Fibroblast of lung (primary cell): ENCODE measurements at regions not wholly inside any gene's neighbourhood (a gene's known extent, or its start where the extent isn't known, plus 50 kb on each side); places are given as distances from the start of the nearest gene placed in this dataset.

ENCODE experiments used
- DNase-seq, 2 donors: peaks; one replicate each; pipeline versions ENCODE4 v3.0.0 to v3.0.0-alpha.2; 2010; ENCODE audit warnings: low read depth in 2 of 2
- H2AFZ ChIP-seq: 2 replicates; pipeline ENCODE4 v1.5.1; 2012; ENCODE audit warnings: low read length, control low read depth, inconsistent platforms
- H3K27ac ChIP-seq: 2 replicates; pipeline ENCODE4 v1.5.1; 2011; ENCODE audit warnings: low read length, control low read depth; ENCODE audit not compliant: insufficient read depth
- H3K27me3 ChIP-seq: 2 replicates; pipeline ENCODE4 v1.5.1; 2011; ENCODE audit warnings: mild to moderate bottlenecking, low read length; ENCODE audit not compliant: control insufficient read depth, insufficient read depth
- H3K36me3 ChIP-seq: 2 replicates; pipeline ENCODE4 v1.5.1; 2011; ENCODE audit warnings: low read length; ENCODE audit not compliant: control insufficient read depth, insufficient read depth
- H3K4me1 ChIP-seq: 2 replicates; pipeline ENCODE4 v1.5.1; 2011; ENCODE audit warnings: low read length; ENCODE audit not compliant: control insufficient read depth, insufficient read depth; ENCODE audit errors: extremely low read depth
- H3K4me2 ChIP-seq: 2 replicates; pipeline ENCODE4 v1.5.1; 2011; ENCODE audit warnings: low read length, control low read depth; ENCODE audit not compliant: insufficient read depth; ENCODE audit errors: extremely low read depth
- H3K4me3 ChIP-seq, 4 experiments: fragments of 200-600 bp in 1 of 4; sonication (generic) in 1 of 4; replicated peaks in 1 of 4; 2 replicates each; pipeline ENCODE4 v1.5.1; 2011 to 2016; ENCODE audit warnings: low read length in 4 of 4, low read depth in 3 of 4, mild to moderate bottlenecking in 3 of 4, control low read depth in 2 of 4, inconsistent platforms in 1 of 4, mixed read lengths in 1 of 4; ENCODE audit not compliant: insufficient read depth in 1 of 4; ENCODE audit errors: control extremely low read depth in 1 of 4
- H3K79me2 ChIP-seq: 2 replicates; pipeline ENCODE4 v1.5.1; 2012; ENCODE audit warnings: mild to moderate bottlenecking, low read length, inconsistent platforms; ENCODE audit not compliant: control insufficient read depth, insufficient read depth
- H3K9ac ChIP-seq: 2 replicates; pipeline ENCODE4 v1.5.1; 2011; ENCODE audit warnings: mild to moderate bottlenecking, low read length, control low read depth; ENCODE audit not compliant: insufficient read depth
- H3K9me3 ChIP-seq: 2 replicates; pipeline ENCODE4 v1.5.1; 2012; ENCODE audit warnings: low read depth, low read length; ENCODE audit not compliant: control insufficient read depth, insufficient read depth
- H4K20me1 ChIP-seq: 2 replicates; pipeline ENCODE4 v1.5.1; 2011; ENCODE audit warnings: low read length; ENCODE audit not compliant: control insufficient read depth, insufficient read depth; ENCODE audit errors: extremely low read depth
- EZH2 ChIP-seq: IDR thresholded peaks from 2 replicates; pipeline ENCODE4 v1.5.1; 2012; ENCODE audit warnings: low read length, control low read depth, mild to moderate bottlenecking; ENCODE audit errors: missing control alignments
- TF ChIP-seq, protein P1 (sequence below), 2 donors: IDR thresholded peaks in 1 of 2; conservative IDR thresholded peaks in 1 of 2; 1 replicate in 1 of 2; 2 replicates in 1 of 2; pipeline ENCODE4 v1.5.1; 2011 to 2012; ENCODE audit warnings: low read length in 2 of 2, control low read depth in 1 of 2, inconsistent platforms in 1 of 2, low read depth in 1 of 2, mild to moderate bottlenecking in 1 of 2

DNA sequence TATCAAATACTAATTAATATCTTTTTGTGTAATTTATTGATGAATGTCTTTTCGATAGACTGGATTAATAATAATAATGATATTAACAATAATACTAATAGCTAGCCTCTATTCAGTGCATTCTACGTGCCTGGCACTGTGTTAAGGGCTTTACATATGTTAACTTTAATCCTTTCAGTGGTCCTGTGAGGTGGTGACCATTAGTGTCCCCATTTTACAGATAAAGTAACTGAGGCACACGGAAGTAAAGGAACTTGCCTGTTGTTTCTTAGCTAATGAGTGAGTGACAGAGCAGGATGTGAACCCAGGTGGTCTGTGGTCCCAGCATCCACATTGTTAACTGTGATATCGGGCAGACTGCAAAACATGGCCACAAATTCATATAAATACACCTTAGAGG, 335.7 kb upstream of the PROX1 start:
- TF ChIP-seq EZH2 = no peak
- TF ChIP-seq, protein P1, sequence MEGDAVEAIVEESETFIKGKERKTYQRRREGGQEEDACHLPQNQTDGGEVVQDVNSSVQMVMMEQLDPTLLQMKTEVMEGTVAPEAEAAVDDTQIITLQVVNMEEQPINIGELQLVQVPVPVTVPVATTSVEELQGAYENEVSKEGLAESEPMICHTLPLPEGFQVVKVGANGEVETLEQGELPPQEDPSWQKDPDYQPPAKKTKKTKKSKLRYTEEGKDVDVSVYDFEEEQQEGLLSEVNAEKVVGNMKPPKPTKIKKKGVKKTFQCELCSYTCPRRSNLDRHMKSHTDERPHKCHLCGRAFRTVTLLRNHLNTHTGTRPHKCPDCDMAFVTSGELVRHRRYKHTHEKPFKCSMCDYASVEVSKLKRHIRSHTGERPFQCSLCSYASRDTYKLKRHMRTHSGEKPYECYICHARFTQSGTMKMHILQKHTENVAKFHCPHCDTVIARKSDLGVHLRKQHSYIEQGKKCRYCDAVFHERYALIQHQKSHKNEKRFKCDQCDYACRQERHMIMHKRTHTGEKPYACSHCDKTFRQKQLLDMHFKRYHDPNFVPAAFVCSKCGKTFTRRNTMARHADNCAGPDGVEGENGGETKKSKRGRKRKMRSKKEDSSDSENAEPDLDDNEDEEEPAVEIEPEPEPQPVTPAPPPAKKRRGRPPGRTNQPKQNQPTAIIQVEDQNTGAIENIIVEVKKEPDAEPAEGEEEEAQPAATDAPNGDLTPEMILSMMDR (conservative IDR thresholded peaks at IDR 0.05 in 1 of 2, IDR thresholded peaks at IDR 0.05 in 1 of 2; ENCODE audit: low read depth in 1 of 2, low read length in 2 of 2) = no peak
- H3K4me2 ChIP-seq = no peak overlapping the region

DNA sequence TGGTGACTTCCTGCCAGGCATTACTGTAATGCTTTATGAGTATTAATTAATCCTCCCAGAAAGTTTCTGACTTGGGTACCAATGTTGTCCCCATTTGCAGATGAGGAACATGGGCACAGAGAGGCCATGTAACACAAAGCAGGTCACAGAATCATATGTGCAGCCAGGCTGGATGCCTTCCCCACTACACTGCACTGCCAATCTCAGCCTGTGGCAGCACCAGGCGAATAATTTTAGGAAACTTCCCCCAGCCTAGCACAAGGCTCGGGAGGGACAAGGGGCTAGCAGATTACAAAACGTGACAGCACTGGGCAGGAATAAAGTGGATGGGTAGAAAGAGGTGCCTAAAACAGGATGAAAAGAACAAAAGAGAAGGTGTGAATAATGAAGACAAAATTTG, 331.7 kb upstream of the PROX1 start:
- Histone ChIP-seq H3K4me3 (no peak overlapping the region), H3K9me3 (no peaks in the 10 kb centered on the region), H3K79me2 (no peaks in the 10 kb centered on the region), H3K4me1 (no peaks in the 10 kb centered on the region), H3K36me3 (no peaks in the 10 kb centered on the region), H2AFZ (no peak overlapping the region), H3K4me2 (no peak overlapping the region), H3K27ac (no peak overlapping the region), H4K20me1 (no peaks in the 10 kb centered on the region), H3K9ac (no peak overlapping the region), H3K27me3 (no peaks in the 10 kb centered on the region)
- DNase-seq = no peak
- TF ChIP-seq, protein P1 (conservative IDR thresholded peaks at IDR 0.05 in 1 of 2, IDR thresholded peaks at IDR 0.05 in 1 of 2; ENCODE audit: low read depth in 1 of 2, low read length in 2 of 2) = no peak
- no peak for TF ChIP-seq EZH2

More for the DNA sequence above, 335.7 kb upstream of the PROX1 start:
- no peak overlapping the region for H2AFZ ChIP-seq
- H3K4me1 ChIP-seq = no peaks in the 10 kb centered on the region
- H3K27ac ChIP-seq = no peak overlapping the region
- H3K27me3 ChIP-seq = no peaks in the 10 kb centered on the region
- no peak for DNase-seq
- no peak overlapping the region for H3K9ac ChIP-seq
- no peak overlapping the region for H3K4me3 ChIP-seq
- H3K9me3 ChIP-seq = no peaks in the 10 kb centered on the region
- no peaks in the 10 kb centered on the region for H3K79me2 ChIP-seq
- no peaks in the 10 kb centered on the region for H4K20me1 ChIP-seq
- H3K36me3 ChIP-seq = no peaks in the 10 kb centered on the region

DNA sequence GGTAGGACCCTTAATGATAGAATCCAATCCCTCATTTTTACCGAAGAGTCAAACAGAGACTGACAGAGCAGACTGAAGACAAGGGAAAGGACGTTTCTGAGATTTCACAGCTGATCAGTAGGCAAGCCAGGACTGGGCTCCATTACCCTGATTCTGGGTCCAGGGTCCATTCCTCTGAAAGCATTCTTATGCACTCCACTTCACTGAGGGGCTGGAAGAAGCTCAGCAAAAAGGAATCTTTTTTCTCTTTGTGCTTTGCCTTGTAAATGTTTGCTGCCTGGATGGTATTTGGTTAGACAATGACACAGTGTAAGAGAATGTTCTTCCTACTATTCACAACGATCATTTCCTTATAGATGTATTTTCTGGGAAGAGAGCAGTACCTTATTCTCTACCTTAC, 331.3 kb upstream of the PROX1 start:
- Histone ChIP-seq H3K4me1 (no peaks in the 10 kb centered on the region), H3K79me2 (no peaks in the 10 kb centered on the region), H3K27me3 (no peaks in the 10 kb centered on the region), H3K27ac (no peak overlapping the region), H4K20me1 (no peaks in the 10 kb centered on the region), H3K9me3 (no peaks in the 10 kb centered on the region), H3K36me3 (no peaks in the 10 kb centered on the region), H3K4me3 (no peak overlapping the region), H3K9ac (no peak overlapping the region), H3K4me2 (no peak overlapping the region), H2AFZ (no peak overlapping the region)
- TF ChIP-seq, protein P1 (conservative IDR thresholded peaks at IDR 0.05 in 1 of 2, IDR thresholded peaks at IDR 0.05 in 1 of 2; ENCODE audit: low read depth in 1 of 2, low read length in 2 of 2) = no peak
- TF ChIP-seq EZH2 = no peak
- no peak for DNase-seq
